ENCODE measurements at regions not wholly inside any gene's neighbourhood (a gene's known extent, or its start where the extent isn't known, plus 50 kb on each side); places are given as distances from the start of the nearest gene placed in this dataset.

DNA sequence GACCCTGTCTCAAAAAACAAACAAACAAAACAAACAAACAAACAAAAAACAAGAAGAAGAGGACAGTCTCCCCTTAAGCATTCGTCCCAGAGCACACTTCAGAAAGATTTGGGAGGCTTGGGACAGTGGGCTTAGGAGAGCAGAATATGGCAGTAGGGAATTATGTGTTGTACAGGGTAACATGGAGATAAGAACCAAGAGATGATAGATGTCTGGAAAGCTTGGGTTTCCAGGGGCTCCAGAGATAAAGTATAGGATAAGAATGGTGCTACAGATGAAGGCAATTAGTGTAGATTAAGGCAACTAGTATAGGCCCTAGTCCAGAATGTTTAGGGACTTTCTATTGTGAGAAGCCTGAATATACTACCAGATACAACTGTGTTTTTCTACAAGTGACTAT, 934.9 kb upstream of the AUTS2 start:
- H3K27ac Mint-ChIP-seq (ENCODE audit: unreplicated experiment), result no peak overlapping the region
- H3K4me1 Mint-ChIP-seq, result no peaks in the 10 kb centered on the region
- no peaks in the 10 kb centered on the region for H3K9me3 Mint-ChIP-seq
- peaks cover 3% of the 10 kb centered on the region for H3K27me3 Mint-ChIP-seq (ENCODE audit: low read depth)
- no peak for TF ChIP-seq CTCF (conservative IDR thresholded peaks at IDR 0.05)
- no peak overlapping the region for H3K4me3 Mint-ChIP-seq
- no peaks in the 10 kb centered on the region for H3K36me3 Mint-ChIP-seq (ENCODE audit: low read depth)
- no peak for DNase-seq (ENCODE audit: low read depth, low spot score)

- Mint-ChIP-seq H3K9me3 (peaks cover 7% of the 10 kb centered on the region), H3K36me3 (ENCODE audit: low read depth) (peaks cover 3% of the 10 kb centered on the region), H3K4me3 (no peak overlapping the region), H3K4me1 (no peaks in the 10 kb centered on the region), H3K27me3 (ENCODE audit: low read depth) (peaks cover 2% of the 10 kb centered on the region), H3K27ac (ENCODE audit: unreplicated experiment) (no peak overlapping the region)
- TF ChIP-seq CTCF (conservative IDR thresholded peaks at IDR 0.05), result no peak
- DNase-seq (ENCODE audit: low read depth, low spot score), result no peak
Measured at GRCh38 chr7:68671046-68671445, 927.2 kb upstream of the AUTS2 start.

- Mint-ChIP-seq H3K9me3 (peaks cover 7% of the 10 kb centered on the region), H3K36me3 (ENCODE audit: low read depth) (peaks cover 3% of the 10 kb centered on the region), H3K4me1 (no peaks in the 10 kb centered on the region), H3K27me3 (ENCODE audit: low read depth) (no peaks in the 10 kb centered on the region), H3K27ac (ENCODE audit: unreplicated experiment) (no peak overlapping the region), H3K4me3 (no peak overlapping the region)
- DNase-seq (ENCODE audit: low read depth, low spot score), result no peak
- no peak for TF ChIP-seq CTCF (conservative IDR thresholded peaks at IDR 0.05)
Measured at GRCh38 chr7:68671671-68672070, 926.6 kb upstream of the AUTS2 start.

DNA sequence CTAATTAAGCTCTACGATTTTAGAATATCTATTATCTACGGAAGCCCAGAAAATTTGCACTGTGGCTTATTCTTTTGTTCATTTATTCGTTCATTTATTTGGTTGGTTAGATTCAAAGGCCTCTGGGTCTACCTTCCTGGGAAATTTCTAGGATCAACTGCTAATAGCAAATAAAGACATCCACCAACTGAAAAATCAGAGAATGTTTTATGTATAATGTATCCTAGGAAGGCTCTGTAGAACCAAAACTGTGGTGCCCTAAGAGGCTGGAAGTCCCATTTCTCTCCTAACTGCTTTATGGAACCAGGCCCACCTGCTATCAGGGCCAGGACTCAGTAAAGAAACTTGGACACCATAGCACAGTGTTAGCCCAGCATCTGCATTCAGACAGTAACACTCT, 923.4 kb upstream of the AUTS2 start:
- H3K36me3 Mint-ChIP-seq (ENCODE audit: low read depth), result peaks cover 3% of the 10 kb centered on the region
- TF ChIP-seq CTCF (conservative IDR thresholded peaks at IDR 0.05), result no peak
- DNase-seq (ENCODE audit: low read depth, low spot score), result no peak
- no peak overlapping the region for H3K27ac Mint-ChIP-seq (ENCODE audit: unreplicated experiment)
- H3K9me3 Mint-ChIP-seq, result peaks cover 7% of the 10 kb centered on the region
- H3K4me1 Mint-ChIP-seq, result no peaks in the 10 kb centered on the region
- H3K4me3 Mint-ChIP-seq, result no peak overlapping the region
- H3K27me3 Mint-ChIP-seq (ENCODE audit: low read depth), result no peaks in the 10 kb centered on the region

DNA sequence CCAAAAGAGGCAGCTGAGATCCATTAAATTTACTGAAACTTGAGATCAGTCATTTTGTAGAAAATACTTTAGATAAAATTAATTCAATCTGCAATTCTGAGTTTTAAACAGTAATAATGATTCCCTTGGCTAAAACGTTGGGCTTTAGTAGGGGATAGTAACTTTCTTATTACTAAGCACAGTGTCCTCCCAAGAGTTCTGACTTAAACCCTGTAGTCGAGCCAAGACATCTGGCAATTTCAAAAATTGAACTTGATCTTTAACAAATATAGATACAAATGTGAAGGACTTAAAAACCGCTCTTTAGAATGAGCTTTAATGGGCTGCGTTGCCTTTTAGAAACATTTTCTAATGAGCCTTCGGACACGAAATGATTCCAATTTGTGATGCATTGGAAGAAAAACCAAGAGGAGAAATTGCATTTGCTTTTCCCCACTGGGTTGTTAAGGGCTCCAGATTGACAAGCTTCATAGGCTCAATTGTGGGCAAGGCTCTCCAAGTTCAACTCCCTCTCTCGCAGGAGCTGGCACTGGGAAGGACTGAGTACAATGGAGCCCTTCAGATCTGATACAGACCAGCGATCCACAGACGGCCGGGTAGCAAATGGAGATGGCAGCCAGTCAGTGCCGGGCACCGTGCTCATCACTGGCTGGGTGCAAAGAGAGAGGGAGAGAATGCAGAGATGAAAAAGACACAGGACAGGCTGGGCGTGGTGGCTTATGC, 921.3 kb upstream of the AUTS2 start:
- TF ChIP-seq CTCF (conservative IDR thresholded peaks at IDR 0.05), result no peak
- Mint-ChIP-seq H3K4me3 (no peak overlapping the region), H3K9me3 (peaks cover 7% of the 10 kb centered on the region), H3K27me3 (ENCODE audit: low read depth) (no peaks in the 10 kb centered on the region), H3K27ac (ENCODE audit: unreplicated experiment) (no peak overlapping the region), H3K36me3 (ENCODE audit: low read depth) (peaks cover 3% of the 10 kb centered on the region), H3K4me1 (no peaks in the 10 kb centered on the region)
- DNase-seq (ENCODE audit: low read depth, low spot score), result no peak
